NCI-H1105 (cell line): ENCODE measurements at regions not wholly inside any gene's neighbourhood (a gene's known extent, or its start where the extent isn't known, plus 50 kb on each side); places are given as distances from the start of the nearest gene placed in this dataset.

Experiments used
- DNase-seq: peaks from one replicate; lab custom pipeline; 2025; lab: John Stamatoyannopoulos, UW

DNA sequence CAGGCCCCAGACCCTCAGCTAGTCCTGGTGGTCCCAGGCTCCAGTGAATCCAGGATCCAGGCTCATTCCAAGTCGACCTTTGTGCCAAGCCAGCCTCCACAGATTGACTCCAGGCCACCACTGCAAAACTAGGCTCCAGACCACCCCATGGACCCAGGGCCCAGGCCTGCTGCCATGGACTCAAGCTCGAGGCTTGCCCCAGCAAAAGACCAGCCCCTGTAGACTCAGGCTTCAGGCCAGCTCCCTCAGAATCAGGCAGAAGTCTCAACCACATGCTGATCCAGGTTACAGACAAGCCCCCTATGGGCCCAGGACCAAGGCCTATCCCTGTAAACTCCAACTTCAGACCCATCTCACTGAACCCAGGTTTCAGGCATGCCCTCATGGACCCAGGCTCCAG, 692.4 kb downstream of the PCDH19 start:
- DNase-seq = no peak

DNA sequence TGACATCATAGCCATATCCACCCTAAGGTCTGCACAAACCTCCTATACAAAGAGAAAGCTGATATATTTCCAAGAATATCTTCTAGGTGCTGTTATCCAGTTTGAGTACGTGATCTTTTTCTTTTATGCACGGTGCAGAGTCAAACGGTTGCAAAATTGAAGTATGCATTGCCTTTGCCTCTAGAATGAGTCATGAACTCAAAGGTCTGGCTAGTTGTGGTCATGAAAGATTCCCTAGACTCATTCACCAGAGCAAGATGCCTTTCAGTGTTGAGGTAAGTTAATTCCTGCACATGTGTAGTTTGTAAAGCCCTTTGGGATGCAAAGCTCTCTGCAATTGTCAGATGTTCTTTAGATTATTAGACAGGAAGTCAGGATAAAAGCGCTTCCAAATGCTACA, 704.4 kb downstream of the PCDH19 start:
- DNase-seq = no peak

DNA sequence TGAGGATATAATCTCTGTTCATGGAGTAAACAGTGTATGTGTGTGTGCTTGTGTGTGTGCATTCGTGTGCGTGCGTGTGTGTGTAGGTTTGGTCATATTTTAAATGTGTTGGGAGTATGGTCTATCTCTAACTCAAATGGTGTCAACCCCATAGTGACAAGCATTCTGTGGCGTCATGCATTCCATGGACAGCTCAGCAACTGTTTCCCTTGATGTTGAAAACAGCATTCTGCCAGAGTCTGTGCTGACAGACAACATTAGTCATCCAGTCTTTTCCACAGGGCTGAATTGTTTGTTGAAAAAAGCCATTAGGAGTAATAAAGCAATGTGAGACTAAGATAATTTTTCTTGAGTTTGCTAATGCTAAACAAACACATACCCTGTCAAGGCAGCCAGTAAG, 706.6 kb downstream of the PCDH19 start:
- DNase-seq = no peak

DNA sequence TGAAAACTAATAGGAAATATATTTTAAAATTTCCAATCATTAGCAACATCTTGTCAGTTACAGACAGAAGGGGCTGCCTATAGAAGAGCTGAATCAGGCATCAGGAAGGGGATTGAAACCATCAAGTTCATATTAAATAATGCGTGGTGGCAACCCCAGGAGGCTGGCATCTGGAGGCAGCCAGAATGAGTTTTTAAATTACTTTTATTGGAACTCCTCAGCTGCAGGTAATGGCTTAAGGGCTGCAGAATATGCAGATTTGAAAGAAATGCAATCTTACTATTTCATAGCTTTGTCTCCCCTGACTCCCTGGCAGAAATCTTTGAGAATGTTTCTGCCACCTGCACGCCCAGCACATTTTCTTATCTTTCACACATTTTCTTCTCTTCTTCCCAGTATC, 711.6 kb downstream of the PCDH19 start:
- DNase-seq = no peak

DNA sequence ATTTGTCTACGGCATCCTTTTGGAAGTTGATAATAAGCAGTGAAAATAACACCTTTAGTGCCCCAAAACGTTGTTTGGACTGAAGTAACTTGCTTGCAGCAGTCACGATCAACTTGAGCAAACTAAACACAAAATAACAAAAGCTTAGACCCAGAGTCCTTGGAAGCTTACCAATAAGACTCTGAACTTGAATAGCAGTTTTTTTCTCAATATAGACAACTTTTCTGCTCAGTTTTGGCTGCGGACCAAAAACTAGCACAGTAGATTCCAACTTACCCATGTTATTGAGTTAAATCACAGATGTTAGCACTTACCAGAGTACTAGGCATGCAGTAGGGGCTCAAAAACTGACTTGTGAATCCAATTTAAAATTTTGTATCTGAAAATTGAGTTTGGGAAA, 746.9 kb downstream of the PCDH19 start:
- DNase-seq = no peak

DNA sequence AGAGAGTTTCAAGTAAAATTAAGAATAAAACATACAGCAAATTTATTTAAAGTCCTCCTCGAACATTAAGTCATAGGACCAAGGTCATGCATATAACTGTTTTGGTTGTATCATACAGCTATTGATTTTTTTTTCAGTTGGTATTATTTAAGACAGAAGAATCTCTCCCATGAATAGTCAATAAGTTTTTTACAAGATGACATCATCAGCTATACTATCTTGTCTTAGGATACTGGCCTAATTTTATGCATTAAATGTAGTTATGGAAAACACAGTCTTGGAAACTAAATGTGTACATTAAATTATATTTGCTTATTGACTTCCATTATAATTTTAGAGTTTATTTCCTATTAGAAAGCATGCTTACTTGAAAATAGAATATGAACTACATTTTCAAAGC, 755.9 kb downstream of the PCDH19 start:
- DNase-seq = no peak

DNA sequence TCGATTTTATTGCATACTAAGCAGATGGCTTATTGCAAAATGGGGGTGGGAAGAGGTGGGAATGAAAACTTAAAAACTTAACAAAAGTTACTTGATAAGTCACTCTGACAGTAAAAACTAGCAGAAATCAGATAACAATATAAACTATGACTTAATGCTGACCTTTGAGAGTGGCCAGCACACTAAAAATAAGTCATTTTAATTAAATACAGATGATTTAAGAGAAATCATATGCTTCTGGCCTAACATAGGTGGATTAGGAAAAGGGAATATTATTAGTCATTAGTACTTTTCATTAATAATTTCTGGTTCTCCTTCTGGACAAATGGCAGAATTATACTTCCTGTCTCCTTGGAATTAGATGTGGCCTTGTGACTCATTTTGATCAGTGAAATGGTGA, 756.7 kb downstream of the PCDH19 start:
- no peak for DNase-seq

DNA sequence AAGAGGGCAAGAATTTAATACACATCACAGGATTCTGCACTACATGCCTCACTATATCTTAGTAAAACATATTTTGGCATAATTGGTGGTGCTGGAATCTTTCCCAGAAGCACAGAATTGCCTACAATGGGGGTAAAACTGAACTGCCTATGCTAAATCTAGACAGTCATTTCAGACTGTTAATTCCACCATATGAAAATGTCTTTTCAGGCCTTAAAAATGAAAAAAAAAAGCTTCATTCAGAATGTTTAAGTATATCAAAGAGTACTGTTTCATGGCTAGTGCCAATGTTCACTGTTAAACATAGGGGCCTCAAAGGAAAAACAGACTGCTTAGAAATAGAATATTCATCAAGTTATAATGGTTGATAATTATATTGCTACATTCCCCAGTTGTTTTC, 797.0 kb downstream of the PCDH19 start:
- DNase-seq = no peak

DNA sequence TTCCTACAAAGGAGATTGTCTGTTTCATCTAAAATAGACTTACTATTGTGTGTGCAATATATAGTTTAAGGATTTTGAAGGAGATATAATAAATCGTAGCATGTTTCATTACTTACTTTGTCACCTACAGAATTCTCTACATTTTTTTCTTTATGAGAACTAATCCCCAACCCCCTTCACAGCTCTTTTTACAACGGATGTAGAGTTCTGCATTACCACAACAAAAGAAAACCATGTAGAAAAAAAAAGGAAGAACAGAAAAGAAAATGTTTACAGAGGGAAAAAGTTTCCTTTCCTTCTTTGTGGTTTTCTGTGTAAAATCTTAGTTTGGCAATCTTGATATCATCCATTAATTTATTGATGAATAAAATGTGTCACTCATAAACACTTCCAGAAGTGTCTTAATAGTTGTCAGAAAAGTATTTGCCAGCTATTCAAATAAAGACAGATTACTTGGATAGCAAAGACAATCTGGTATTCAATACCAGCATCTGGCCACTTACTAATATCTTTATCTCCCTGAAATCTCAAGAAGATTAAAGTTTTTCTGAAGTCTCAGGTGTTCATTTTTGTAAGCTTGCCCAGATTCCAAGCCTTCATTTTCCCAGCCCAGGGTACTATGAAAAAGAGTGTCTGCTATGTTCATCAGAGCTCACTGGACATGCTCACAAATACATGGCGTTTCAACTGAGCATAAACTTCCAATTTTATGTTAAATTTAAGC, 806.8 kb downstream of the PCDH19 start:
- DNase-seq = no peak

DNA sequence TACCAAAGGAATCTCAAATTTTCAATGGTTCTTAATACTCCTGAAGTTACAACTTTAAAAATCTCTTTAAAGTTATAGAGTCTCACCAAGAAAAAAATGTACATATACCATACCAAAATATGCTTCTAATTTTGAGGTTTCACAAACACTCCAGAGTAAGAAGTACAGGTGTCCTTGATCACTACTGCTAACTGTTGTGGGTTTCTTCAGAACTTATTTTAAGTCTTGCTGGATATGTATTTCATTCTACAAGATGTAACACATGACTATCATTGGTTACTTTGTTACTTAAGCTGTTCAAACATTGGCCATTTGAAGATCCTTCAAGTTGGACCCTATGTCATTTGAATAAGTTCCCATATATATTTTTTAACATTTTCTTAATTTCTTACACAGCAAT, 808.0 kb downstream of the PCDH19 start:
- DNase-seq = no peak

DNA sequence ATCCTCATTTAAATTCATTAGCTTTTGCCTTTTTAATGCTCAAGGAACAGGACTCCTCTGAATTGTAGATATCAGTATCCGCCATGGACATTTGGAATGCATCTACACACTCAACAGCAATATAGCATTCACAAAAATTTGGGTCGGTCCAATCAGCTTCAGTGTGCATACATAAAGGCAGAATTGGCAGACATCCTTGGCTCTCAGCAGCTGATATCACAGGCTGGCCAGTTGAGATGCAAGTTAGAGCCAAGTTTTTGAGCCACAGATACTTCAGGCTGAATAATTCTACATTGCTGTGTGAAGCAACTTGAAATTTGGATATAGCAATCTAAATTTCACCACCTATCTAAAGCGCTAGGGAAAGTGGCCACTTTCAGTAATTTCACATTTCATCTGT, 821.1 kb downstream of the PCDH19 start:
- no peak for DNase-seq

DNA sequence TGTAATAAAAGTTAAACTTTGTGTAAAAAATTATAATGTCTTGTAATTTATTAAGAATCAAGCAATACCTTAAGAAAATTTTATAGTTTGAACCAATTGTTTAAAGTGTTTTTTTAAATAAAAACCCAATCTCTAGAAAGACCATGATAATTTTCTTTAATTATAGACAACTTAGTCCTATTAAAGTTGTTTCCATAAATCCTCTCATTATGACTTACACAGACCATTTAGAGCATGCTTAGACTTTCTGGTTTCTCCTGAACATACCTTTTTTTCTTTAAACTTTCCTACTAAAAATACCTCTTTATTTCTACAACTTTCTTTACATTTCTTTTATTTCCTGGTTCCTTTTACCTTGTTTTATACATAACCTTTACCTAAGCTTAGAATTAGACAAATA, 837.4 kb downstream of the PCDH19 start:
- DNase-seq = no peak

DNA sequence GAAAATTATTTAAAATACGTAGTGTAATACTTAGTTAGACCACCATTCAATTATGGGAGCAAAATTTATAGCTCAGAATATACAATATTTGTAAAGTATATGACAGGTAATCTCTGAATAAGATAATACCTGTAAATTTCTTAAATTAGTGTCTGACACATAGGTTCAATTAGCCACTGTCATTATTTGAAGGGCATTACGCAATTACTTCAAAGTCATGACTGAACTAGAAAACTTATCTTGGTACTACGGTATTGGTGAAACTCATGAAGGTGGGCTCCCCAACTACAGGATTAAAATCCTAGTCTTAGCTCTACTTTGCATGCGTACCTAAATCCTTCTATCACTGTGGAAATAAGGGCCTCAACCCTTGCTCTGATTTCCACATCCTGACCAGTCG, 860.7 kb downstream of the PCDH19 start:
- DNase-seq = no peak

DNA sequence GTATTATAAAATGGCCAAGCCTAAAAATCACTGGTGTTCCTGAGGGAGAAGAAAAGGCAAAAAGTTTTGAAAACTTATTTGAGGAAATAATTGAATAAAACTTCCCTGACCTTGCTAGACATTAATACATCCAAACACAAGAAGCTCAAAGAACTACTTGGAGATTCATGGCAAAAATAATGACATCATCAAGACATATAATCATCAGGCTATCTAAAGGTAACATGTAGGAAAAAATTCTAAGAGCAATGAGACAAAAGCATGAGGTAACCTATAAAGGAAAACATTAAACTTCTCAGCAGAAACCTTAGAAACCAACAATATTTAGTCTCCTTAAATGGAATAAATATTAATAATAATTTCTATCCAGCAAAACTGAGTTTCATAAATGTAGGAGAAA, 887.6 kb downstream of the PCDH19 start:
- no peak for DNase-seq

DNA sequence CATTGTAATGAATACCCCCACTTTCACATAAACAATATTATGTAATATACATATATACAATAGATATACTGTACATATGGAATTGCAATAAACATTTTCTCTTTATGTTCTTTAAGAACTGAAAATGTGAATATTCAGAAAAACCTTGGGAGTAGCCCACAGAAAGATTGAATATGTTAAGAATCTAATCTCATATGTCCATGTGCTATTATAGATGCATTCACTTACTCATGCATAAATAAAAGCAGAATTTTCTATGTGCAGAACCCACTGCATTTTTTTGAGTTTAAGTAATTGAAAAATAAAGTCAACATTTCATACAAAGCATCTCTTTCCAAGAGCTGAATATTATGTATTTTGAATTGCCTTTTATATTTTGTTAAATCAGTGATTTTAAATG, 902.3 kb downstream of the PCDH19 start:
- no peak for DNase-seq

DNA sequence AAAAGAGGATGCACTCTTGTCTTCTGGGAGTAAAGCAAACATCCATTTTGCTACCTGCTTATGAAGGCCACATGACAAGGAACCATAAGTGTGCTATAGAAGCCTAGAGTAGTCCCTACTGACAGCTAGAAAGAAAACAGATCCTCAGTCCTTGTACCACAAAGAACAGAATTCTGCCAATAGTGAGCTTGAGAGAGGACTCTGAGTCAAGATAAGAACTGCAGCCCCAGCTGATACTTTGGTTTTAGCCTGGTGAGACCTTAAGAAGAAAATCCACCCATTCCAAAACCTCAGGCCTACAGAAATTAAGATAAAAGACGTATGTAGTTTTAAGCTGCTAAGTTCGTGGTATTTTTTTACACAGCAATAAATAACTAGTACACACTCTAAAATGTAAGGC, 914.6 kb downstream of the PCDH19 start:
- DNase-seq = no peak

DNA sequence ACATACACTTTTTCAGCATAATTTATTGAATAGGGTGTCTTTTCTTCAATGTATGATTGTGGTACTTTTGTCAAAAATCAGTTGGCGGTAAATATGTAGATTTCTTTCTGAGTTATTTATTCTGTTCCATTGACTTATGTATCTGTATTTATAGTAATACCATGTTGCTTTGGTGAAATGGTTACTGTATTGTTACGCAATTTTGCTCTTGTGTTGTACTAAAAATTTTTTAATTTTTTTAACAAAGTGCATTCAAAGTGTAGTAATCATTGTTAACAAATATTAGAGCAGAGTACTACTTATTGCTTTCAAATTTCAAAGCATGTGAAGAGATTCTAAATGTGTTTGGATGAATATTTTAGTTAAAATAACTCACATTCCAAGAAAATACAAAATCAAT, 915.4 kb downstream of the PCDH19 start:
- no peak for DNase-seq

DNA sequence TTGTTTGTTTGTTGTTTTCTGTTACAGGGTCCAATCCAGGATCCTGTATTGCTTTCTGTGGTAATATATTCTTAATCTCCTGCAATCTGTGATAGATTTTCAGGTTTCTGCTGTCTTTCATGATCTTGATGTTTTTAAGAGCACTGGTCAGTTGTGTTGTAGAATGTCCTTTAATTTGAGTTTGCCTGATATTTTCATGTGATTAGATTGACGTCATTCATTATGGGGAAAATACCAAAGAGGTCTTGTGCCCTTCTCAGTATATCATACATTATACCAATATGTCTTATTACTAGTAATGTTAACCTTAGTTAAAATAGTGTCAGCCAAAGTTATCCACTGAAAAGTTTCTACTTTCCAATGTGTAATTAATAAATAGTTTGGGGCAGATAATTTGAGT, 929.3 kb downstream of the PCDH19 start:
- DNase-seq = no peak

DNA sequence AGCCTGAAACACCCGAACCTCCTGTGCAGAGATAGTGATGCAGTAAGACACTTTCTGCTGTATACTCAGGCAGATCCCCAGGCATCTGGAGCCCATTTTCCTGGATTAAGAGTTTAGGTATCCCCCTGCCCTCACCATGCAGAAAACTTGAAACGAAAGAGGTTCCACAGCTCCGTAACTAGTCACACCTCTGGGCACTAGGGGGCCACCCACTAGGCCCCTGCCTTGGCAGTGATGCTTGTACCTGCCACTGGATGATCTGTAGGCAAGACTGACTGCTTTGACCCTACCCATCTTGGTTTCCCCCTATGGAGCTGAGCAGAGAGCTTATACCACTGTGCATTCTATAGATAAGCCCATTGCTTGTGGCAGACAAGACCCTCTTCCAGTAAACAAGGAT, 940.6 kb downstream of the PCDH19 start:
- DNase-seq = no peak

DNA sequence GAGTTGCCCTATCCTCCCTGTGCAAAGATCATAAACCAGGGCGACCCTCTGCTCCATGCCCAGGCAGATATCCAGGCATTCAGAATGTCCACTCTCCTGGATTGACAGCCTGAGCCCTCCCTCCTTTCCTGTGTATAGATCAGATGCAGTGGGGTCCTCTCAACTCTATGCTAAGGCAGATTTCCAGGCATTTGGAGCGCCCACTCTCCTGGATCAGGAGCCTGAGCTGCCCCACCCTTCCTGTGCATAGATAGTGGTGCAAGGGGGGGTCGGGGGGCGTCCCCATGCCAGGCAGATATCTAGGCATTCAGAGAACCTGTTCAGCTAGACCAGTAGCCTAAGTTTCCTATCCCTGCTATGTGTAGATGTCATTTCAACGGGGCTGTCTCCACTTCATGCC, 941.1 kb downstream of the PCDH19 start:
- DNase-seq = no peak

DNA sequence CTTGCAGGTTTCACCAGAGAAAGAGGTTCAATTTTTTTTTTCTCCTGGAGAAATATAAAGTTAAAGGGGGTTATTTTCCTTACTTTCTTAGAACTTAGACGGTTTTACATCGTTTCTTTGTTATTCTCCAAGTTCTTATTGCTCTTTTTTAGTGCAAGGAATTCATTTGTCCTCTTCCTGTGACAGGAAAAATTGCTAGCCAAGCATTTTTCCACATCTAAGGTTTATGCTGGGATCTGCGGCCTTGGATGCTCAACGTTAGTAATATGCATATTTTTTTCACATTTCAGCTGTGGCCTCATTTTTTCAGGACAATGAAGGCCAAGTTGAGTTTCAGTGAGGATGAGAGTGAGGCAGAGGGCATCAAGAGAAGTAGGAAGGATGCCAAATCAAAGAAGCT, 948.9 kb downstream of the PCDH19 start:
- DNase-seq = no peak

DNA sequence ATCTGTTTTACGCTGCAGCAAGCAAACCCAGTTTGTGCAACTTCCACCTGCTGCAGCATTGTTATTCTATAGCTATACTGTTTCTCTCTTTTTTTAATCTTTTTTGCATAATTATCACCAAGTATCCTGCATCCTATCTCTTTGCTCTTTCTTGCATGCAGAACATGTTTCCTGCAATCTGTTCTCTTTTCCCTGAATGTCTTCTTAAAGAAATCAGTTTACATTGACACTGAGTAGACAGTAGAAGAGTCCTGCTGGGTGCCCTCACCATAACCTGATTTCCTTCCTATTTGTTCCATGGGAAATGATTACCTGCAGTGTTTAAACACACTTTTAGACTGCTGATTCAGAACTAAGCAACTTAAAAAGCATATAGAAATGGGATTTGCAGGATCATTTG, 964.7 kb downstream of the PCDH19 start:
- no peak for DNase-seq

DNA sequence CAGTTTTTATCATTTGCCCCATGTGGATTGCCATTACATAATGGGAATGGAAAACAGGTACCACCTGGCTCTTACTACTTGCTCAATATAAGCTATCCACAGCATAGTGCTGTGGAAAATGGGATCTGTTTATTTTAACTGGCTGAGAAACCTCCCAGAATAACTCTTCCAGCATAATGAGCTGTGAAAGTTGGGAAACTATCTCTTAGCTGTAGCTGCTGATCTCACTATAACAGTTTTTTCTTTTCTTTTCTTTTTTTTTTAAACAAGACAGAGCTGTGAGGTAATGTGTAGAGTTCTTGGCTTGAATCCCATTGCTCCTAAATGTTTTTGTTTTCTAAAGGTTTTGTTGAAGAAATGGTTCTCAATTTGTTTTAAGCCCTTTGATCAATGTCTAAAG, 988.3 kb downstream of the PCDH19 start:
- DNase-seq = no peak

DNA sequence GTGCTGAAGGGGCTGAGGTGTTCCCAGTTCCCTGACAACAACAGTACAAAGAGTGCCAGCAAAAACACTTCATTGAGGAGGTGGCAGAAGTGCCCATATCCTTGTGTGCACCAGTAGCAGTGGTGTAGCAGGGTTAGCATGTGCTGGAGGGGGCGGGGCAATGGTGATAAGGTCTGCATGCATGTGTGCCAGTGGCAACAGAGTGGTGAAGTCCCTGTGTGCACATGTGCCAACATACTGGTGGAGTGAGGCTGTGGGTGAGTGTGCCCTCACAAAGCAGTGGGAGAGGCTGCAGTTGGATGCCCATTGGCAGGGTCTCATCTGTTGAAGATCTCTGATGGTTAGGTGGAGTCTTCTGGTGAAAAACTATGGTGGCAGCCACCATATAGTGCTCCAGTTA, 994.6 kb downstream of the PCDH19 start:
- no peak for DNase-seq

DNA sequence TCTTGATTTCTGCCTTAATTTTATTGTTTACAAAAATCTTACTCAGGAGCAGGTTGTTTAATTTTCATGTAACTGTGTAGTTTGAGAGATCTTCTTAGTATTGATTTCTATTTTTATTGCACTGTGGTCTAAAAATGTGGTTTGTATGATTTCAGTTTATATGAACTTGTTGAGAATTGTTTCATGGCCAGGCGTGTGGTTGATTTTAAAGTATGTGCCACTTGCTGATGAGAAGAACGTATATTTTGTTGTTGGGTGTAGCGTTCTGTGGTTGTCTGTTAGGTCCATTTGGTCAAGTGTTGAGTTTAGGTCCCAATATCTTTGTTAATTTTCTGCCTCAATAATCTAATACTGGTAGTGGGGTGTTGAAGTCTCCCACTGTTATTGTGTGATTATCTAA, 996.8 kb downstream of the PCDH19 start:
- DNase-seq = no peak
